NCI-H446 treated with DMSO at 0.1 percent for 48 hours (cell line): ENCODE measurements at regions not wholly inside any gene's neighbourhood (a gene's known extent, or its start where the extent isn't known, plus 50 kb on each side); places are given as distances from the start of the nearest gene placed in this dataset.
"Not testable (repeated sequence)": the region's sequence is repeated elsewhere in the genome, so short reads cannot be mapped to it uniquely, and the experiment has no call there.

Experiments
- DNase-seq: peaks from one replicate; lab custom pipeline; 2025; lab: John Stamatoyannopoulos, UW

GRCh38 chr13:79660361-79660760 is 179.4 kb downstream of the NDFIP2 start:
- no peak for DNase-seq

- DNase-seq: no peak
These were observed 178.2 kb downstream of the NDFIP2 start for GRCh38 chr13:79659121-79659521.

- no peak for DNase-seq
These were observed 177.5 kb downstream of the NDFIP2 start for GRCh38 chr13:79658333-79658975.

GRCh38 chr13:79655509-79655908 is 174.6 kb downstream of the NDFIP2 start:
- DNase-seq: no peak

- DNase-seq: no peak
These were observed 173.6 kb downstream of the NDFIP2 start for GRCh38 chr13:79654520-79654919.

GRCh38 chr13:79650688-79651087 is 169.7 kb downstream of the NDFIP2 start:
- DNase-seq: no peak

- DNase-seq: no peak
These were observed 167.2 kb downstream of the NDFIP2 start for GRCh38 chr13:79648191-79648590.

- no peak for DNase-seq
These were observed 166.6 kb downstream of the NDFIP2 start for GRCh38 chr13:79647533-79647932.

- DNase-seq: no peak
These were observed 165.9 kb downstream of the NDFIP2 start for GRCh38 chr13:79646880-79647279.

GRCh38 chr13:79645569-79645968 is 164.6 kb downstream of the NDFIP2 start:
- no peak for DNase-seq

- DNase-seq: no peak
These were observed 161.6 kb downstream of the NDFIP2 start for GRCh38 chr13:79642596-79642995.

- DNase-seq: no peak
These were observed 156.3 kb downstream of the NDFIP2 start for GRCh38 chr13:79637133-79637763.

GRCh38 chr13:79631051-79631659 is 150.2 kb downstream of the NDFIP2 start:
- peak; percentile 36 for DNase-seq

GRCh38 chr13:79628463-79628862 is 147.5 kb downstream of the NDFIP2 start:
- DNase-seq: no peak

- DNase-seq: no peak
These were observed 146.0 kb downstream of the NDFIP2 start for GRCh38 chr13:79626924-79627323.

GRCh38 chr13:79625517-79625916 is 144.6 kb downstream of the NDFIP2 start:
- DNase-seq: no peak

GRCh38 chr13:79621902-79622301 is 140.9 kb downstream of the NDFIP2 start:
- no peak for DNase-seq

GRCh38 chr13:79621449-79621848 is 140.5 kb downstream of the NDFIP2 start:
- no peak for DNase-seq

GRCh38 chr13:79614250-79614918 is 133.4 kb downstream of the NDFIP2 start:
- DNase-seq: no peak

- DNase-seq: no peak
These were observed 131.6 kb downstream of the NDFIP2 start for GRCh38 chr13:79612604-79613003.

- not testable (repeated sequence) for DNase-seq
These were observed 126.9 kb downstream of the NDFIP2 start for GRCh38 chr13:79607895-79608294.
